H9 (cell line): ENCODE measurements at regions not wholly inside any gene's neighbourhood (a gene's known extent, or its start where the extent isn't known, plus 50 kb on each side); places are given as distances from the start of the nearest gene placed in this dataset.

Experiments
- DNase-seq: peaks from one replicate; pipeline ENCODE4 v3.0.0-alpha.2; 2017
- H2AFZ ChIP-seq: one replicate; pipeline ENCODE4 v1.6.1; 2013; ENCODE audit warnings: mild to moderate bottlenecking, low read length, control low read depth, moderate library complexity
- H2AK5ac ChIP-seq: 2 replicates; pipeline ENCODE4 v1.6.1; 2013; ENCODE audit warnings: low read length, control low read depth, mixed read lengths; ENCODE audit not compliant: insufficient read length
- H2BK120ac ChIP-seq: one replicate; pipeline ENCODE4 v1.6.1; 2013; ENCODE audit warnings: low read depth, mild to moderate bottlenecking, low read length, control low read depth, inconsistent platforms; ENCODE audit not compliant: poor library complexity, severe bottlenecking
- H2BK12ac ChIP-seq: 2 replicates; pipeline ENCODE4 v1.6.1; 2013; ENCODE audit warnings: low read length, control low read depth, mixed read lengths, low read depth; ENCODE audit not compliant: insufficient read length
- H2BK15ac ChIP-seq: 2 replicates; pipeline ENCODE4 v1.6.1; 2013; ENCODE audit warnings: low read depth, low read length, control low read depth
- H2BK20ac ChIP-seq: one replicate; pipeline ENCODE4 v1.6.1; 2013; ENCODE audit warnings: low read depth, mild to moderate bottlenecking, low read length, control low read depth, inconsistent platforms; ENCODE audit not compliant: poor library complexity, severe bottlenecking
- H2BK5ac ChIP-seq: 2 replicates; pipeline ENCODE4 v1.6.1; 2013; ENCODE audit warnings: low read length, control low read depth, mixed read lengths; ENCODE audit not compliant: insufficient read length
- H3K14ac ChIP-seq: 2 replicates; pipeline ENCODE4 v1.6.1; 2013; ENCODE audit warnings: low read length, control low read depth; ENCODE audit not compliant: insufficient read depth
- H3K18ac ChIP-seq: 2 replicates; pipeline ENCODE4 v1.6.1; 2013; ENCODE audit warnings: low read depth, mild to moderate bottlenecking, mixed read lengths, low read length, control low read depth; ENCODE audit not compliant: insufficient read length
- H3K23ac ChIP-seq: 2 replicates; pipeline ENCODE4 v1.6.1; 2013; ENCODE audit warnings: low read length, control low read depth, mixed read lengths, low read depth; ENCODE audit not compliant: insufficient read length
- H3K23me2 ChIP-seq: 2 replicates; pipeline ENCODE4 v1.6.1; 2013; ENCODE audit warnings: low read depth, mild to moderate bottlenecking, mixed read lengths, low read length, control low read depth; ENCODE audit not compliant: insufficient read length, poor library complexity, severe bottlenecking
- H3K27ac ChIP-seq: 2 replicates; pipeline ENCODE4 v1.5.1; 2013; ENCODE audit warnings: low read length, control low read depth, mixed read lengths, low read depth; ENCODE audit not compliant: insufficient read length
- H3K27me3 ChIP-seq: 2 replicates; pipeline ENCODE4 v1.6.1; 2013; ENCODE audit warnings: low read length, control low read depth, inconsistent platforms; ENCODE audit not compliant: insufficient read depth
- H3K4ac ChIP-seq: 2 replicates; pipeline ENCODE4 v1.6.1; 2013; ENCODE audit warnings: low read depth, mild to moderate bottlenecking, control low read depth, inconsistent platforms, low read length, moderate library complexity
- H3K4me1 ChIP-seq: 2 replicates; pipeline ENCODE4 v1.6.1; 2013; ENCODE audit warnings: low read length, control low read depth, inconsistent platforms; ENCODE audit not compliant: insufficient read depth
- H3K4me2 ChIP-seq: 2 replicates; pipeline ENCODE4 v1.6.1; 2013; ENCODE audit warnings: low read length, control low read depth, mixed read lengths; ENCODE audit not compliant: insufficient read length, insufficient read depth
- H3K56ac ChIP-seq: 2 replicates; pipeline ENCODE4 v1.6.1; 2013; ENCODE audit warnings: low read depth, mild to moderate bottlenecking, mixed read lengths, low read length, control low read depth; ENCODE audit not compliant: insufficient read length
- H3K79me1 ChIP-seq: 2 replicates; pipeline ENCODE4 v1.6.1; 2013; ENCODE audit warnings: low read depth, mild to moderate bottlenecking, moderate library complexity, low read length, control low read depth, inconsistent platforms; ENCODE audit not compliant: insufficient read depth, poor library complexity, severe bottlenecking
- H3K79me2 ChIP-seq: 2 replicates; pipeline ENCODE4 v1.6.1; 2013; ENCODE audit warnings: low read length, control low read depth, inconsistent platforms; ENCODE audit not compliant: insufficient read depth
- H3K9ac ChIP-seq: 2 replicates; pipeline ENCODE4 v1.6.1; 2013; ENCODE audit warnings: low read length, control low read depth, mixed read lengths; ENCODE audit not compliant: insufficient read length; ENCODE audit errors: extremely low read depth
- H3K9me3 ChIP-seq: one replicate; pipeline ENCODE4 v1.6.1; 2013; ENCODE audit warnings: low read depth, low read length, inconsistent platforms; ENCODE audit not compliant: control insufficient read depth
- H3T11ph ChIP-seq: one replicate; pipeline ENCODE4 v1.6.1; 2013; ENCODE audit warnings: mild to moderate bottlenecking, low read length, control low read depth, inconsistent platforms
- H4K20me1 ChIP-seq: one replicate; pipeline ENCODE4 v1.6.1; 2013; ENCODE audit not compliant: control insufficient read depth, insufficient read length, insufficient read depth
- H4K5ac ChIP-seq: 2 replicates; pipeline ENCODE4 v1.6.1; 2013; ENCODE audit warnings: low read depth, mild to moderate bottlenecking, mixed read lengths, low read length, control low read depth; ENCODE audit not compliant: insufficient read length
- H4K8ac ChIP-seq: replicated peaks from 2 replicates; pipeline ENCODE4 v1.6.1; 2013; ENCODE audit warnings: low read length, control low read depth, mixed read lengths, low read depth; ENCODE audit not compliant: insufficient read length
- H4K91ac ChIP-seq: 2 replicates; pipeline ENCODE4 v1.6.1; 2013; ENCODE audit warnings: low read depth, mild to moderate bottlenecking, moderate library complexity, mixed read lengths, low read length, control low read depth; ENCODE audit not compliant: insufficient read length
- H3K27ac Mint-ChIP-seq, 3 experiments: 2 replicates in 2 of 3; 3 replicates in 1 of 3; pipeline ENCODE4 v1.8.0; 2020 to 2021; ENCODE audit warnings: mixed read lengths in 3 of 3, mild to moderate bottlenecking in 1 of 3, moderate library complexity in 1 of 3
- H3K27me3 Mint-ChIP-seq: 2 replicates; pipeline ENCODE4 v1.8.0; 2021; ENCODE audit warnings: low read depth, mild to moderate bottlenecking, moderate library complexity, mixed read lengths
- H3K36me3 Mint-ChIP-seq, 3 experiments: 2 replicates in 2 of 3; 3 replicates in 1 of 3; pipeline ENCODE4 v1.8.0; 2020 to 2021; ENCODE audit warnings: low read depth in 3 of 3, mixed read lengths in 3 of 3; ENCODE audit not compliant: insufficient read depth in 1 of 3
- H3K4me1 Mint-ChIP-seq, 2 experiments: 2 replicates each; pipeline ENCODE4 v1.8.0; 2020; ENCODE audit warnings: mixed read lengths in 2 of 2
- H3K4me3 Mint-ChIP-seq, 2 experiments: 2 replicates in 1 of 2; 3 replicates in 1 of 2; pipeline ENCODE4 v1.8.0; 2020 to 2021; ENCODE audit warnings: mild to moderate bottlenecking in 2 of 2, mixed read lengths in 2 of 2, moderate library complexity in 1 of 2
- H3K9me3 Mint-ChIP-seq, 2 experiments: 2 replicates in 1 of 2; 3 replicates in 1 of 2; pipeline ENCODE4 v1.8.0; 2020; ENCODE audit warnings: mild to moderate bottlenecking in 2 of 2, mixed read lengths in 2 of 2, moderate library complexity in 1 of 2
- CTCF ChIP-seq: fragments of 200-600 bp; sonication (generic); conservative IDR thresholded peaks from 3 replicates; pipeline ENCODE4 v1.8.0; 2021; ENCODE audit warnings: antibody characterized with exemption, mild to moderate bottlenecking
- WGBS: extraction: QIAGEN DNeasy Blood & Tissue Kit; methylation state at CpG from one replicate; pipeline ENCODE4 v1.1.7; 2013; ENCODE audit warnings: missing lambda C conversion rate, low lambda C conversion rate, mixed read lengths; ENCODE audit not compliant: insufficient read length; ENCODE audit errors: extremely low coverage; 5-methylcytosine and 5-hydroxymethylcytosine counted together

GRCh38 chr15:93146196-93146595 is 57.2 kb upstream of the RGMA start:
- H4K8ac ChIP-seq = no peak overlapping the region
- H3K18ac ChIP-seq = no peak overlapping the region
- H3K79me2 ChIP-seq = no peaks in the 10 kb centered on the region
- H3K4me2 ChIP-seq = no peak overlapping the region
- Mint-ChIP-seq H3K9me3 (no peaks in the 10 kb centered on the region), H3K4me1 (peaks cover 8 to 11% of the 10 kb centered on the region in 2 experiments), H3K27ac (no peak overlapping the region), H3K27me3 (peaks cover 27% of the 10 kb centered on the region), H3K36me3 (0 out of 7 replicates have a peak, but pooled peaks cover 0 to 2% (median 0%) of the 10 kb centered on the region in 3 experiments), H3K4me3 (no peak overlapping the region)
- WGBS = no CpG with 5 or more reads among the region's 7 CpGs
- H3K14ac ChIP-seq = no peak overlapping the region
- no peaks in the 10 kb centered on the region for H4K20me1 ChIP-seq
- no peak overlapping the region for H2BK5ac ChIP-seq
- no peak for DNase-seq
- no peaks in the 10 kb centered on the region for H3K23me2 ChIP-seq
- H2BK12ac ChIP-seq = no peak overlapping the region
- no peak for TF ChIP-seq CTCF
- H2BK120ac ChIP-seq = no peak overlapping the region
- no peak overlapping the region for H4K5ac ChIP-seq
- no peak overlapping the region for H2AFZ ChIP-seq
- H3K4ac ChIP-seq = no peak overlapping the region
- H3K27me3 ChIP-seq = no peaks in the 10 kb centered on the region
- no peaks in the 10 kb centered on the region for H3K79me1 ChIP-seq
- no peak overlapping the region for H2BK20ac ChIP-seq
- H3K4me1 ChIP-seq = no peaks in the 10 kb centered on the region
- H4K91ac ChIP-seq = no peak overlapping the region
- no peak overlapping the region for H3K23ac ChIP-seq
- H2BK15ac ChIP-seq = no peak overlapping the region
- no peak overlapping the region for H3K9ac ChIP-seq
- H3K56ac ChIP-seq = no peak overlapping the region
- no peaks in the 10 kb centered on the region for H3K9me3 ChIP-seq
- H3K27ac ChIP-seq = no peak overlapping the region
- H3T11ph ChIP-seq = no peak overlapping the region
- no peak overlapping the region for H2AK5ac ChIP-seq
